UCSD-AML1 (cell line): ENCODE measurements at regions not wholly inside any gene's neighbourhood (a gene's known extent, or its start where the extent isn't known, plus 50 kb on each side); places are given as distances from the start of the nearest gene placed in this dataset.
"Not testable (repeated sequence)": the region's sequence is repeated elsewhere in the genome, so short reads cannot be mapped to it uniquely, and the experiment has no call there.

ENCODE experiments used
- DNase-seq: peaks from one replicate; lab custom pipeline; 2025; ENCODE audit not compliant: unreplicated experiment; lab: John Stamatoyannopoulos, UW

- DNase-seq = no peak
Measured at GRCh38 chr7:53087274-53087673, 51.8 kb downstream of the POM121L12 start.

- DNase-seq = no peak
Measured at GRCh38 chr7:53094191-53094590, 58.8 kb downstream of the POM121L12 start.

DNA sequence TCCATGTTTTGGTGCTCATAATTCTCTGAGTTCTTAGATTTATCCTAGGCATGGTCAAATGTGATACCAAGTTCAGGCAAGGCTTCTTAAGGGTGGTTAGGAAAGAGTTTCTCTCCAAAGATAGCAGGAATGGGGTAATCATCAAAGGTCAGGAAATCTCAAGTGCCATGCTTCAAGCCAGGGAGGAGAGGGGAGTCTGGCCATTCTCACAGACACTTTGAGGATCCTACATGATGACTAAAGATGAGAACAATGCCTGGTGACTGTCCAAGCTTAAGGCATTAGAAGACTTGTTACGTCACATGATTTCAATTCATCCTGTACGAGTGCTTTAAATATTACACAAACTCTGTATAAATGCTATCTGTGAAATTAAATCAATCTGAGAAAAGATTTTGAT is 59.4 kb downstream of the POM121L12 start:
- DNase-seq = no peak

GRCh38 chr7:53095731-53096501 is 60.5 kb downstream of the POM121L12 start:
- DNase-seq = no peak

DNA sequence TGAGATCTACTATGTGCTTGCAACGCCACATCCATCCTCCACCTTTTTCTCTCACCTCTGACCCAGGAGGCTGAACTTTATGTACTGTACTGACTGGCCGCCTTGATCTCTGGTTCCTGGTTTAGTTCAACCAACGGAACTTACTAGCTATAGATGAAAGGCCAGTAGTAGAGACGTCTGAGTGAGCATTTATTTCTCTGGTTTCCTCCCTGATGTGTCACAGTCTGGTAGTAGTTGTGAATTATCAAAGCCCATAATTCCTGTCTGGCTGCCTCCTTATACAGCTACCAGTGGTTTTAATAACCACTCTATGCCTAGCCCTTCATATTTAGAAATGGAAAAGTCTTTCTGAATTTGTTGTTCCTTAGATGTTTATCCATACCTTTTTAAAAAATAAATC is 64.7 kb downstream of the POM121L12 start:
- DNase-seq = no peak

GRCh38 chr7:53101026-53101425 is 65.6 kb downstream of the POM121L12 start:
- no peak for DNase-seq

DNA sequence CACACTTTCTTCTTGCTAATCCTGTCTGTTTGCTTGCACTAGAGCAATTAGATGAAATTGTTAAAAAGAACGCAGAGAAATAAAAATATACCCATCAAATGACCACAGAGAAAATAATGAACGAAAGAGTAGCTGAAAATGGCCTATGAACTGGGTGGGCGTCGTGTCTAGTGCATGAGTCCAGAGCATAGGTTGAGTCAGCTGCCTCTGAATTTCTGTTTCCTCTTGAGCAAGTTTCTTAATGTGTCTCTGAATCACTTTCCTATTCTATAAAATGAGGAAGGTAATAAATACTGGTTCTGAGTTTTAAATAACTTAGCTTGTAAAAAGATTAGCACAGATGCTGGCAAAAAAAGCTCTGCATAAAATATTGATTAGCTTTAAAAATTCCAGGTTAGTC is 75.0 kb downstream of the POM121L12 start:
- DNase-seq = no peak

GRCh38 chr7:53111031-53111430 is 75.6 kb downstream of the POM121L12 start:
- no peak for DNase-seq

- DNase-seq = no peak
Measured at GRCh38 chr7:53113424-53113823, 78.0 kb downstream of the POM121L12 start.

- no peak for DNase-seq
Measured at GRCh38 chr7:53119514-53119941, 84.1 kb downstream of the POM121L12 start.

- no peak for DNase-seq
Measured at GRCh38 chr7:53121374-53121773, 85.9 kb downstream of the POM121L12 start.

DNA sequence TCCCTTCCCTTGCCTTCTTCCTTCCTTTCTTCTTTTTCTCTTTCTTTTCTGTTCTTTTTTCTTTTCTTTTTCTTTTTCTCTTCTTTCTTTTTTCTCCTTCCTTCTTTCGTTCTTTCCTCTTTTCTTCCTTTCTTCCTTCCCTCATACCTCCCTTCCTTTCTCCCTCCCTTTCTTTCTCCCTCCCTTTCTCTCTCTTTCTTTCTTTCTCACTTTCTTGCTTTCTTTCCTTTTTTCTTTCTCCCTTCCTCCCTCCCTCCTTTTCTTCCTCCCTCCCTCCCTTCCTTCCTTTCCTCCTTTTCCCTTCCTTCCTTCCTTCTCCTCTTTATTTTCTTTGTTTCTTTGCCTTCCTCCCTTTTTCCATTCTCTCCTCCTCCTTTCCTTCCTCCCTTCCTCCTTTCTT is 96.3 kb downstream of the POM121L12 start:
- no peak for DNase-seq

DNA sequence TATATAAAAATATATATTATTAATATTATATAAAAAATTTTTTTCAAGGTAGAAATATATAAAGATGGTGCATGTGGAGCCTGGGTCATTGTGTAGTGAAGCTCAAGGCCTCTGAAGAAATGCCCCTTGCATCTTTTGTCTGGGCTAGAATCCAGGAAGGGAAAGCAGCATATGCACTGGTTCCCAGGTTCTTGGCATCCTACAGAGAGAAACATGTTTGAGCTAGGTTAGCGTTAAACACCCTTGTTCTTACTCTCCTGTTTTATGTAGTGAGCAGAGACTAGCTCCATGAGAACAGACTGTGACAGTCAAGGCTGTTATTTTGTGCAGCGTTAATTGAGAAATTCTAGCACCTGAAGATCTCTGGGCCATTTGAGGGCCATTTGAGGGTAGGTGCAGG is 116.1 kb downstream of the POM121L12 start:
- no peak for DNase-seq

- not testable (repeated sequence) for DNase-seq
Measured at GRCh38 chr7:53187184-53187583, 151.8 kb downstream of the POM121L12 start.

DNA sequence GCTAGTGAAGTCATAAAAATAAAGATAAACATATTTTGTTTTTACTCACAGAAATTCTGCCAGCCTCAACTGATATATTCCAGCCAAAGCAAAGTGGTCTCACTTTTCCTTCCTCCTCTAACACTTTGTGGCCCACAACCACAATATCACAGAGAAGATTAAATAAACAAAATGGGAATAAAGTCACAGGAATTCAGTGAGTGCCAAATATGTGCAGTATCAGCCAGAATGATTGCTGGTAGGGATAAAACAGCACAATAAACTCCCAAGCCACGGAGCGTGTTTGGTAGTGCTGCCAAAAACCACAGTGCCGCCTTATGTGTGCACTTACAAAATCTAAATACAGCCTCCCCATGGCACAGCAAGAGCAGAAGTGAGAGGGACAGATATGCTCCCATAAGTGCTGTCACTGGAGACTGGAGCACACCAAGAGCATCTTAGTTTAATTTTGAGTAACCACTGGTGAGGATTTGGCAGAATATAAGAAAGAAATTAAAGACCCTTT is 155.8 kb downstream of the POM121L12 start:
- DNase-seq = no peak

DNA sequence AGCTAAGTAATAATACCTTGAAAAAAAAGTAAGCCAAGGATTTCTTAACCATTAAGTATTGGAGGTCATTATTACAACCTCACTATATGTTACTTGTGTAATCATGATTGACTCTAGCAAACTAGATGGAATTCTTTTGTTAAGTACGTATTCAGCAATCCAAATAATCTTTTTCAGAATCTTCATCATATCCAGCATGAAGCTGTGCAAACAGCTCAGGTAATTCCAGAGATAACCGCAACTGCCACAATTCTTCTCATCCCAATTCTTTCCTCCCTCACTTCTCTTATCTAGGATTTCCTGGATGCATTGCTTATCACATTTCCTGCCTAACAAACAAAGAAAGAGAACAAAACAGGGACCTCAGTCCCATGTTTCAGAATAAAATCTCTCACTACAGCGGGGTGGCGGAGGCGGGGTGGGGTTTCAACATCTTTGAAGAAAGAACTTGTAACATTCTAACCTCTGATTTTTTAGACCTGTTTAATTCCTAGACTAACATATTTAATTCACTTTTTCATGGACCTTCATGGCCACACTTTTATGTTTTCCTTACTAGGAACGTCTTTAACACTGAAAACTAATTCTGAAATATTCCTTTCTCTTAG is 156.5 kb downstream of the POM121L12 start:
- DNase-seq = no peak

GRCh38 chr7:53205006-53205405 is 169.6 kb downstream of the POM121L12 start:
- DNase-seq = no peak

DNA sequence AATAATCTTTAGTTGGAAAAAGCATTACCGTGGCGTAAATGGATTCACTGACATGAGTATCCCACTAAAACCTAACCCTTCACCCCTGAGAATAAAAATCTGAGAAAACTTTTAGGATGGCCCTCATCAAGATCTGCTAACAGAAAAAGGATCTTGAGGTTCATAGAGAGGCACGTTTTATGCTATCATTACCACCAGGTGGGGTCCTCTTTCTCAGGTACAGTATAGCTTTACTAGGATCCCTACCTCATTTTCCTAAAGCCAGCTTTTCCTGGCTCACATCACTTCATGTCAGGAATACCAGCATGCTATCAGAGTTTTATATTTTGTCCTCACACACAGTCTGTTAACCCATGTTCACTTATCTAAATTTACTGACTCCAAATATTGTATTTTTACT is 173.7 kb downstream of the POM121L12 start:
- DNase-seq = no peak

DNA sequence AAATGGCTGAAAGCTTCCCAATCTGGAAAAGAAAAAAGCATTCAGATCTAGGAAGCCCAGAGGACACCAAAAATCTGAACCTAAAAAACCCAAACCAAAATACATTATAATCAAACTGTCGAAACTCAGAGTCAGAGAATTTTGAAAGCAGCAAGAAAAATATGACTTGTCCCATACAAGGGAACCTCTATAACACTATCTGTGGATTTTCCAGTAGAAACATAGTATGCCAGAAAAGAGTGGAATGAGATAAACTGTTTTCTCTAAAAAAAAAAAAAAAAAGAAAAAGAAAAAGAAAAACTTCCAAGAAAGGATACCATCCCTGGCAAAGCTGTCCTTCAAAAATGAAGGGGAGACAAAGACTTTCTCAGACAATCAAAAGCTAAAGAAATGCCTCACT is 179.0 kb downstream of the POM121L12 start:
- no peak for DNase-seq

- no peak for DNase-seq
Measured at GRCh38 chr7:53218730-53219504, 183.5 kb downstream of the POM121L12 start.

DNA sequence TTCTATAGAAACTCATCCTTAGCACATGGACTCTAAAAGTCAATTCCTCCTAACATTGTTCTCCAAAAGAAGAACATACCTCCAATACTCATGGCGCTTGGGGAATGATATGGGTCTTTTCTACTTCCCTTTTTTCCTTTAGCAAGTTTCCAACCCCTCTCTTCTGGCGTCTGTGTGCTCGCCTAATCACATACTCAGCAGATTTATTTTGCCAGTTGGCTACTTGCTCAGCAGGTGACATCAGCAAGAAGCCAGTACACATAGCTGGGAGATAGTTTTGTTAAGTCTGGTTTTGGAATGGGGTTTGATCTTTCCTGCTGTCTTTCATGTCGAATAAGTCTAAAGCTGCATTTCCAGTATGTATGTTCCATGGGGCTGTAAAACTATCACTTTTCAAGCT is 193.8 kb downstream of the POM121L12 start:
- DNase-seq = no peak
